Stimulated activated CD8-positive, alpha-beta memory T cell treated with anti-CD3 and anti-CD28 coated beads, Interleukin-12 subunit alpha, Interleukin-12 subunit beta, amount 100 ng/mL, for 24 hours (primary cell): ENCODE measurements at regions not wholly inside any gene's neighbourhood (a gene's known extent, or its start where the extent isn't known, plus 50 kb on each side); places are given as distances from the start of the nearest gene placed in this dataset.

ENCODE experiments used
- DNase-seq: peaks from one replicate; pipeline ENCODE4 v3.0.0-alpha.2; 2020; ENCODE audit errors: extremely low read depth

GRCh38 chr2:234768608-234769196 is 183.1 kb upstream of the SH3BP4 start:
- no peak for DNase-seq

GRCh38 chr2:234765279-234765678 is 186.5 kb upstream of the SH3BP4 start:
- DNase-seq = no peak

GRCh38 chr2:234764372-234764771 is 187.4 kb upstream of the SH3BP4 start:
- no peak for DNase-seq

DNA sequence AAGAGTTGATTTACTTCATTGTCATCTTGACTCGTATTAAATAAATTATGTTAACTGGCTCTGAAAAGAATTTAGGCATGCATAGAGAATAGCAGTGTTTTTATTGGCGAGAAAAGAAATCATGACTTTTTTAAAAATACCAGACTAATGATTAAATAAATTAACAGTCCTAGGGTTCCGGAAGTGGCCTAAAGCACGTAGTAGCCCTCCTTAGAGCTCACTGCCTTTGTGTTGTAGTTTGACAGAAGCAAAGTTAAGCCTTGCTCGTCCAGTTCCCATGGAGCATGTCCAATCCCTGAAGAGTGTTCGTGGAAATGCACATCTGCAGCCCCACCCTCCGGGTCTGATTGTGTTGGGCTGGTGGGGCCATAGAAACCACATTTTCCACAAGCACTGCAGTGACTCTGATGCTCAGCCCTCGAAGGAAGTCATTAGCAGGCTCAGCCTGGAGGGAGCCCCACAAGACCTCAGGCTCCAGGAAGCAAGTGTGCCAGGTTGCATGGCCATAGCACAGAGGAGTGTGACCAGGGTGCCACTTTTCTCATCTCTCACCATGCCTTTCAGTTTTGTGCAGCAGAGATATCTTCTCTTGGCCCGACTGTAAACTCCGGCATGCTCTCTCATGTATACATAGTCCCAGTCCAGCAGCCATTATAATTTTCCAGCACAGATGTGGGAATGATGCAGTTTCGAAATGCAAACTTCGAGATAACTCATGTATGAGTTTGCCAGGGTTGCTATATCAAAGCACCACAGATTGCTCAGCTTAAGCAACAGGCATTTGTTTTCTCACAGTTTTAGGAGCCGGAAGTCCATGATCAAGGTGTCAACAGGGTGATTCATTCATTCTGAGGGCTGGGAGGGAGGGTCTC is 188.6 kb upstream of the SH3BP4 start:
- DNase-seq = no peak

DNA sequence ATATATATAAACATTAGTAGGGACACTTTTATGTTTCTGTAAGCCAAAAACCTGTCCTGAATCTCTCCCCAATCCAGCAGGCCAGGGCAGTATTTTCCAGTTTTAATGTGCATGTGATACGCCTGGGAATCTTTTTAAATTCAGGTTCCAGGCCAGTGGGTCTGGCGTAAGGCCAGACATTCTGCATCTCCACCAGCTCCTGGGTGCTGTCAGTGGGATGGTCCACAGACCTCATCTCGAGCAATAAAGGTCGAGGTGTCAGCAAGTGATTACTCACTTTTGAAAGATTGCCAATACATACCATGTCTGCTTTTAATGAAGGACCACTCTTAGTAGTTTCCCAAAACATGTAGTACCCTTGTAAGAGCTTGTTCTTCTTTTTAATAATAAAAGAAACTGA is 189.9 kb upstream of the SH3BP4 start:
- no peak for DNase-seq

- DNase-seq = no peak
Observed at GRCh38 chr2:234754126-234754525, 197.7 kb upstream of the SH3BP4 start.

DNA sequence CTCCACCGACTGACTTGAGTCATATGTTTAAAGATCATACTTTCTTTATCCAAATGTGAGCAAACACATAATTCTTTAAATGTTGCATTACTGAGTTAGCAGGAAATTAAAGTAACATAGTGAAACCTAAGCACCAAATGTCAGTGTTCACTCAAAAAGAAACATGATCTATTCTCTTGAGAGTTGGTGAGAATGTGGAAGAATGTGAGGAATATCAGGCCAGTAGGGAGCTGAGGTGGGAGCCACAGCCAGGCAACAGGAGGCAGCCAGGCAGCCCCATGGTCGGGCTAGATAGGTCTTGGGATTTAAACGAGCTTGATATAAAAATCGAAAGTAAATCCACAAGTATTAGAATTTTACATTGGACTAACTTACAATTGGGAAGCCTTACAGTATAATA is 198.1 kb upstream of the SH3BP4 start:
- DNase-seq = no peak

- DNase-seq = no peak
Observed at GRCh38 chr2:234752966-234753365, 198.9 kb upstream of the SH3BP4 start.

DNA sequence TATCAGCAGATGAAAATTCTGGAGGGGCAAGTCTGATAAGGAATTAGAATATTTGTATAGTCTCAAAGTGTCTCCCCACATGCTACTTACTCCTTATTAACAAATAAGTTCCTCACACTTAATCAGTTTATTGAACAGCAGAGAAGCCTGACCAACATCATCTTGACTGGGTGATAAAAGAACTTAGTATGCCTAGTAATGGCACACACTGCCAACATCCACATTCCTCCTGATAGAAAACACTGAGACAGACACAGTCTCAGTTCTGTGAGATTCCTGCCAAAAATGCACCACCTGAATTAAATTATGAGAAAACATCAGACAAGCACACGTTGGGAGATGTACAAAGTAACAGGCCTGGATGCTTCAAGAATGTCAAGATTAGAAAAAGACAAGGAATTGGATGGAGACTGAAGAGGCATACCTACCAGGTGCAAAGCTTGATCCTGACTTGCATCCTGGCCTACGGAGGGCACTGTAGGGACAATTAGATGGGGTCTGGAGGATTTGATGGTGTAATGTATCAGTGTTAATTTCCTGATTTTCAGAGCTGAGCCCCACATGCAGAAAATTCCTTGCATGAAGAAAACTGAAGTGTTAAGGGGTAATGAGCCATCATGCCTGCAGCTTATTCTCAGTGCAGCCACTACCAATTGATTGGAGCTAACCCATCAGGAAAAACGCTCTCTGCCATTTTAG is 200.4 kb upstream of the SH3BP4 start:
- no peak for DNase-seq

DNA sequence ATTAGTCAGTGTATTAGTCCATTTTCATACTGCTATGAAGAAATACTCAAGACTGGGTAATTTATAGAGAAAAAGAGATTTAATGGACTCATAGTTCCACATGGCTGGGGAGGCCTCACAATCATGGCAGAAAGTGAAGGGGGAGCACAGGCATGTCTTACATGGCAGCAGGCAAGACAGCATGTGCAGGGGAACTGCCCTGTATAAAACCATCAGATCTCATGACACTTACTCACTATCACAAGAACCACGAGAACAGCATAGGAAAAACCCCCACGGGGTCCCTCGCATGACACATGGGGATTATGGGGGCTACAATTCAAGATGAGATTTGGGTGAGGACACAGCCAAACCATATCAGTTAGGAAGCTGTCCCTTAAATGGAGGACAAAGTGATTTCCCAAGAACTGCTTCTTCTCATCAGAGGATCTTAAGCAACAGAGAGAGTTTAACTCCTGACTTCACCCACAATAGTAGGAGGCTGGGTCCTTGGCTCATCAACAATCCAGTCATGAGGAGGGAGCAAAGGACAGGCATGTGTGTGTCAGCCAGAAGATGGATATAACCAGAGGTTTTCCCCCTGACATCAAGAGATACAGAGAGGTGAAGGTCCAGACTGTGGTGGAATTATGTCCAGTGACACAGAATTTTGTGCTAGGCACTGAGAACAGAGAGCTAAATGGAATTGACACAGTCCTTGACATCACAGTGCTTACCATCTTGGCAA is 203.8 kb upstream of the SH3BP4 start:
- DNase-seq = no peak

- no peak for DNase-seq
Observed at GRCh38 chr2:234747032-234747431, 204.8 kb upstream of the SH3BP4 start.

DNA sequence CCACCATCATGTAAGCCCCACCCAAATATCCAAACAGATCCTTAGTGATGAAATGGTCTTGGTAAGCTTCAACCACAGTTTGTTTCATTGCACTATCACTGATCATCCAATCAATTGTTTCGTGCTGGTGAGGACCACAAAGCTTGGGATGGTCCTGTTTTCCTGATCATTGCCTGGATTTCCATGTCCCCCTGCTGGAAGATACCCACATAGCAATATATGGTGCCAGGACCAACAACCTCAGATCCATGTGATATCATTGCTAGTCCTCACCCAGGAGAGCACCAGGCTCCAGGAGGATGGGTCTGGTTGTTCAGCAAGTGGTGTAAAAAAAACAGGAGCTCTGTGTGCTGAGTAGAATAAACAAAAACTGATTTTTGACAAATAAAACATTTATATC is 206.5 kb upstream of the SH3BP4 start:
- no peak for DNase-seq

DNA sequence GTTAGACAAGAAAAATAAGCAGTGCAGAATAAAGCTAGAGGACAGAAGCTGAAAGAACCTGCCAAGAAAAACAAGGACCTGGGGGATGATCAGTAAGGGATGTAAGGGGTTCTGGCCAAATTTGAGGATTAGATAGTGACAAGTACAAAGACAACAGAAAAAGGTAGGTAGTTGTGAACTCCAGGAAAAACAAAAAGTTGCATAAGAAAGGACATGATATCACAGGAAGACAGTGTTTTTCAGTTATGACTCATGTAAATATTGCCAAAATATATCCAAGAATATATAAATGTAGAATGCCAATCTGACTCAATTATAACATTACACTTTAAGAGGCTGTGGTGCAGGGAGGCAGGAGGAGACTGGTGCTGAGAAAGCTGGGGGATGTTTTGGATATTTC is 209.8 kb upstream of the SH3BP4 start:
- DNase-seq = no peak

DNA sequence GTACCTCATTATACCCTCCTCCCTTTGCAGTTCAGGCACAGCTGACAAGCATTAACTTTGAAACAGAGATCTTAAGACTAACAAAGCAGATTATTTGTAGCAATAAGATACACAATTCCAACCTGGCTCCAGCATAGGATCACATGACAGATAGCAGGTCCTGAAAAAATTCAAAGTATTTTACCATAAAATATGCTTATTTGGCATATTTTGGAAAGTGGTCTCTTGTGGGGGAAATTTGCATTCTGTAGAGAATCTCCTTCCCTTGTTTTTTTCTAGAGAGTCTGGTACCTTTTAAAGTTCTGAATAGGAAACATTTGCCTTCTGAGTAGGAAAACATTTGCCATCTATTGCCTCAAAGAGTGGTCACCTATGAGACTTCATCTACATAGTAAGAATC is 212.8 kb upstream of the SH3BP4 start:
- no peak for DNase-seq

DNA sequence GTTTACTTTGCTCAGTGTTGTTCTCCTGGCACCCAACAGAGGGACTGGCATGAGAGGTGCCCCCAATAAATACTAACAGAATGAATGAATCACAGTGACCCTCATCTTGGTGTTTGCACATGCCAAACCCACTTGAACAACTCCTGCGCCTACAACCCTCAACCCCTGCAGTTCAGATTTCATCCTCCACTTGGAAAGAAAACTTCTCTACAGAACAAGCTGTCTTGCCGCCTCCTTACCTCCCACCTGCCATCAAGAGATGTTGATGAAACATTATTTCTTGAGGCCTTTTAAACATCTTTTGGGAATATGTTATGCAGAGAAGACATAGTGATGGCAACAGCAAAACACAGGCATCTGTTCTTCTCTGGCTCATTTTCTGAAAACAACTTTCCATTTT is 216.0 kb upstream of the SH3BP4 start:
- DNase-seq = no peak

DNA sequence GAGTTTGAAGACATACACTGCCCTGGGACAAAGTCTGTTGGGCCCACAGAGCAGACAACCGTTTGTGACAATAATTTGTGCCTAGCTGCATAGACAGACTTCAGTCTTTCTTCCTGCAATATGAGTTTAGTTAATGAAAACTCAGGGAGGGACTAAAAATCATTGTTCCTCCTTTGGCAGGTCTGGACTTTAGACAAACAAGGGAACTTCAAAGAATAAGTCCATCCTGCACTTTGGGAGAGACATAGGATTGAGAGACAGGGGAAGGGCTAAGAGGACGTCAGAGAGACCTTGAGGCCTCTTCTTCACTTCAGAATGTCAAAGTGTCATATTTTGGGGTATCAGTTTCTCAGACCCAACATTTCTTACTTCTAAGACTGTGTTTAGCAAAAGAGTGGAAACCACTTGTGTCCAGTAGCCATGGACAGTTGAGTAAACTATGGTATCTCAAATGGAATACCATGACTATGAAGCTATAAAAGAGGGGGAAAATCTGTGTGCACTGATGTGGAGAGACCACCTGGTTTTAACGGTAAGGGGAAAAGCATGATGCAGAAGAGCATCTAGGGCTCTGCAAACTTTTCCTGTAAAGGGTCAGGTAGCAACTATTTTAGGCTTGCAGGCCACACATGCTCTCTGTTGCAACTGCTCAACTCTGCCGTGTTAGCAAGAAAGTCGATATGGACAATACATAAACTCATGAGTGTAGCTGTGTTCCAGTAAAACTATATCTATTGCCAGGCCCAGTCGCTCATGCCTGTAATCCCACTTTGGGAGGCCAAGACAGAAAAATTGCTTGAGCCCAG is 217.8 kb upstream of the SH3BP4 start:
- DNase-seq = no peak

GRCh38 chr2:234733093-234733489 is 218.7 kb upstream of the SH3BP4 start:
- DNase-seq = no peak

DNA sequence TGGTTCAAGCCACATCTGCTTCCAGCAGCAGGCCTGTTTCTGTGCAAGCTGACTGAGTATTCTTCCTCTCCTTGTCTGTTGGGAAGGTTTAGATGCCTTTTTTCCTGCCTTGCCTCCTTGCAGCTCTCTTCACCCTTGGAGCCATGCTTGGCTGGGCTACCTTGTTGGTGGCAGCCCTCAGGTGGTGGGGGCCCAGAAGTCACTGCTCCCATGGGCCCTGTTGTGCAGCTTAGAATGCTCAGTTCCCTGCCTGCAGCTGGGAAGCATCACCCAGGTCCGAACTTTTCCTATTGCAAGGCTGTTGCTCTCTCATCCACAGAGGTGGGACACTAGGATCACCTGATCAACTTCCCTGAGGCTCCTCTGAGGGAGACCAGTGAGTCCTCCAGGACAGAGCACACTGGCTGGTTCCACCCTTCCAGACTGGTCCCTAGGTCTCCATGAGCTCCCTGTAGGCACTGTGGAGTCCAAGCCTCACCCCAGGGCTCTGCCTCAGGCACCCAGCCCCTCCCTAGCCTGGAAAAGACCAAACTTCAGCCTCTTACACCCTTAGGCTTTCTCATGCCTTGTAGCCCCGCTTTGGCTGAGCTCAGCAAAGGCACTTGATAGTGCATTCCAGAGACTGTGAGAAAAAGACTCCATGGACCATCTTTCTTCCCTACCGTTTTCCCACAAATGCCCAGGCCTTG is 219.3 kb upstream of the SH3BP4 start:
- DNase-seq = no peak

DNA sequence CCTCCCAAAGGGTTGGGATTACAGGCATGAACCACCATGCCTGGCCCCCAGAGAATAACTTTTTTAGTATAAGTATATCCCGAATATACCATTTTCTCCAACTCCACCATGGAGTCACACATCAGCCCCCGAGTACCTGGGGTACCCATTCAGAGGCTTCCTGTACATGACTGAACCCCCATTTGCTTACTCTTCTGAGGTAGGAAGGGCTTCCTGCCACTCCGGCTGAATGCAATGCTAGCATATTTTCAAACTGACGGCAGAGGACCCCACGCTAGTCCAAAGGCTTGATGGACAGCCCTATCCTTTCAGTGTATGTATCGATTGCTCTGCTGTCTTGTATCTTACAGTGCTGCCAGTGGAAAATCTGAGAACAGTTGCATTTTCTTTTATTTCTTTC is 220.6 kb upstream of the SH3BP4 start:
- DNase-seq = no peak

DNA sequence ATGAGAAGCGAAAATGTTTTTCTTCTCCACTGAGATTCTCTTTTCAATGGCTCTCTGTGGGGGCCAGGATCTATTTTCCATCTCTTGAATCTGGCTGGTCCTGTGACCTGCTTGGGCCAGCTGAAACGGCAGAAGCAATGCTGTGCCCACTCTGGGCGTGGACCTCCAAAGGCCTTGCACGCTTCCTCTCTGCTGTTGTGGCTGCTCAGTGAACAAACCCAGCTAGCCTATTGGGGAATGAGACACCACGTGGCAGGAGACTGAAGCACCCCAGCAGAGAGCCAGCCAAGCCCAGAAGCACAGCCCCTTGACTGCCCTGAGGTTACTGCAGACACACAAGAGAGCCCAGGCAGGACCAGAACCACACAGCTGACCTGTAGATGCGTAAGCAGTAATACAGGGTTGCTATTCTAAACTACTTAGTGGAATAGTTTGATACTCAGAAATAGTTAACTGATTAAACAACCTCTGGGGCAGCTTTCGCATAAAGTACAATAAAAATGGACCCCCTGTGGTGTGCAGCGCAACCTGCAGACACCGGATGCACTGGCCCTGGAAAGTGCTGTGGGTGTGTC is 221.7 kb upstream of the SH3BP4 start:
- no peak for DNase-seq
